ENCODE measurements at regions not wholly inside any gene's neighbourhood (a gene's known extent, or its start where the extent isn't known, plus 50 kb on each side); places are given as distances from the start of the nearest gene placed in this dataset.

GRCh38 chr3:139111392-139112229 lies 66.9 kb upstream of the PRR23C start (continued):
- peak in 1 of 2 experiments; percentile 60; a peak in 2 of 4 replicates for TF ChIP-seq MAZ (CRISPR knock-in tag; conservative IDR thresholded peaks at IDR 0.05 in 1 of 2, IDR thresholded peaks at IDR 0.05 in 1 of 2)
- no peak for TF ChIP-seq HNRNPH1 (optimal IDR thresholded peaks at IDR 0.05; ENCODE audit: low read depth, low read length)
- TF ChIP-seq, protein P1, sequence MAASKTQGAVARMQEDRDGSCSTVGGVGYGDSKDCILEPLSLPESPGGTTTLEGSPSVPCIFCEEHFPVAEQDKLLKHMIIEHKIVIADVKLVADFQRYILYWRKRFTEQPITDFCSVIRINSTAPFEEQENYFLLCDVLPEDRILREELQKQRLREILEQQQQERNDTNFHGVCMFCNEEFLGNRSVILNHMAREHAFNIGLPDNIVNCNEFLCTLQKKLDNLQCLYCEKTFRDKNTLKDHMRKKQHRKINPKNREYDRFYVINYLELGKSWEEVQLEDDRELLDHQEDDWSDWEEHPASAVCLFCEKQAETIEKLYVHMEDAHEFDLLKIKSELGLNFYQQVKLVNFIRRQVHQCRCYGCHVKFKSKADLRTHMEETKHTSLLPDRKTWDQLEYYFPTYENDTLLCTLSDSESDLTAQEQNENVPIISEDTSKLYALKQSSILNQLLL (CRISPR knock-in tag; IDR thresholded peaks at IDR 0.05; ENCODE audit: borderline replicate concordance) = no peak
- TF ChIP-seq ZHX1 (conservative IDR thresholded peaks at IDR 0.05; ENCODE audit: low read length) = no peak
- TF ChIP-seq ARHGAP35 (IDR thresholded peaks at IDR 0.05; ENCODE audit: partially characterized antibody) = no peak
- peak; percentile 85 for TF ChIP-seq DEAF1 (CRISPR knock-in tag; IDR thresholded peaks at IDR 0.05)
- no peak for TF ChIP-seq SMAD4 (CRISPR knock-in tag; conservative IDR thresholded peaks at IDR 0.05)
- TF ChIP-seq LEF1 (IDR thresholded peaks at IDR 0.05) = no peak
- TF ChIP-seq E2F1 (CRISPR knock-in tag; IDR thresholded peaks at IDR 0.05) = no peak
- no peak for TF ChIP-seq HNRNPLL (IDR thresholded peaks at IDR 0.05; ENCODE audit: low read depth, low read length, poor library complexity, severe bottlenecking)
- no peak for TF ChIP-seq NCOA1 (IDR thresholded peaks at IDR 0.05; ENCODE audit: low read depth)
- no peak for TF ChIP-seq MCM7 (IDR thresholded peaks at IDR 0.05)
- TF ChIP-seq SNRNP70 (optimal IDR thresholded peaks at IDR 0.05; ENCODE audit: low read depth, low read length) = no peak
- TF ChIP-seq SAFB (IDR thresholded peaks at IDR 0.05; ENCODE audit: borderline replicate concordance, low read depth, low read length) = no peak
- TF ChIP-seq, protein P2, sequence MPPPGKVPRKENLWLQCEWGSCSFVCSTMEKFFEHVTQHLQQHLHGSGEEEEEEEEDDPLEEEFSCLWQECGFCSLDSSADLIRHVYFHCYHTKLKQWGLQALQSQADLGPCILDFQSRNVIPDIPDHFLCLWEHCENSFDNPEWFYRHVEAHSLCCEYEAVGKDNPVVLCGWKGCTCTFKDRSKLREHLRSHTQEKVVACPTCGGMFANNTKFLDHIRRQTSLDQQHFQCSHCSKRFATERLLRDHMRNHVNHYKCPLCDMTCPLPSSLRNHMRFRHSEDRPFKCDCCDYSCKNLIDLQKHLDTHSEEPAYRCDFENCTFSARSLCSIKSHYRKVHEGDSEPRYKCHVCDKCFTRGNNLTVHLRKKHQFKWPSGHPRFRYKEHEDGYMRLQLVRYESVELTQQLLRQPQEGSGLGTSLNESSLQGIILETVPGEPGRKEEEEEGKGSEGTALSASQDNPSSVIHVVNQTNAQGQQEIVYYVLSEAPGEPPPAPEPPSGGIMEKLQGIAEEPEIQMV (tag; conservative IDR thresholded peaks at IDR 0.05; ENCODE audit: low read depth) = no peak
- peak; percentile 43; the same call in 1 of the 2 replicates for TF ChIP-seq BHLHE40 (IDR thresholded peaks at IDR 0.05; ENCODE audit: low read length)
- no peak for TF ChIP-seq NFRKB (IDR thresholded peaks at IDR 0.05; ENCODE audit: low read depth)
- TF ChIP-seq SMC3 (conservative IDR thresholded peaks at IDR 0.05; ENCODE audit: insufficient read depth, low read depth, low read length) = peak; percentile 91
- TF ChIP-seq TAF1 (IDR thresholded peaks at IDR 0.05; ENCODE audit: control insufficient read depth, extremely low read depth, insufficient read depth, low read length, severe bottlenecking) = no peak
